PC-9 (cell line): ENCODE measurements at regions not wholly inside any gene's neighbourhood (a gene's known extent, or its start where the extent isn't known, plus 50 kb on each side); places are given as distances from the start of the nearest gene placed in this dataset.

ENCODE experiments used
- BruUV-seq: library from RNA; stranded (reverse); fragments of 400-500 nt; replicated peaks from 2 replicates; lab custom pipeline; 2021; lab: Mats Ljungman, UMichigan
- CTCF ChIA-PET: fragments of 300-600 bp; sonication (Branson Sonifier 250); formaldehyde crosslinking; loops from one replicate; lab custom pipeline; 2022; ENCODE audit warnings: antibody characterized with exemption; lab: Charles Lee
- POLR2A ChIA-PET: fragments of 300-600 bp; sonication (Branson Sonifier 250); formaldehyde crosslinking; loops from one replicate; lab custom pipeline; 2022; ENCODE audit warnings: antibody characterized with exemption; ENCODE audit not compliant: unreplicated experiment; lab: Charles Lee
- DNase-seq, 2 experiments: peaks; one replicate each; pipeline versions ENCODE4 v3.0.0 to v3.0.0-alpha.2; 2015 to 2022; ENCODE audit warnings: mixed read lengths in 1 of 2
- H2AFZ ChIP-seq: fragments of 200-600 bp; sonication (generic); 2 replicates; pipeline ENCODE4 v1.8.1; 2017; ENCODE audit warnings: antibody characterized with exemption
- H3F3A ChIP-seq: fragments of 200-600 bp; sonication (generic); 2 replicates; pipeline ENCODE4 v1.8.1; 2017; ENCODE audit warnings: antibody characterized with exemption, mild to moderate bottlenecking, low read depth; ENCODE audit not compliant: insufficient read depth
- H3K27ac ChIP-seq: fragments of 200-600 bp; sonication (generic); 2 replicates; pipeline ENCODE4 v1.6.1; 2016; ENCODE audit warnings: mixed run types
- H3K27me3 ChIP-seq: fragments of 200-600 bp; sonication (generic); 2 replicates; pipeline ENCODE4 v1.6.1; 2016; ENCODE audit warnings: low read depth, mixed run types; ENCODE audit not compliant: insufficient read depth
- H3K36me3 ChIP-seq: fragments of 200-600 bp; sonication (generic); 2 replicates; pipeline ENCODE4 v1.6.1; 2016; ENCODE audit warnings: low read depth, mixed run types
- H3K4me1 ChIP-seq: fragments of 200-600 bp; sonication (generic); replicated peaks from 2 replicates; pipeline ENCODE4 v1.6.1; 2016; ENCODE audit warnings: mixed run types; ENCODE audit not compliant: insufficient read depth
- H3K4me2 ChIP-seq: fragments of 200-600 bp; sonication (generic); 2 replicates; pipeline ENCODE4 v1.6.1; 2017; ENCODE audit warnings: mixed run types
- H3K4me3 ChIP-seq: fragments of 200-600 bp; sonication (generic); 2 replicates; pipeline ENCODE4 v1.6.1; 2016; ENCODE audit warnings: mixed run types
- H3K79me2 ChIP-seq: fragments of 200-600 bp; sonication (generic); 2 replicates; pipeline ENCODE4 v1.6.1; 2017; ENCODE audit warnings: low read depth, mixed run types
- H3K9me2 ChIP-seq: fragments of 200-600 bp; sonication (generic); 2 replicates; pipeline ENCODE4 v1.8.1; 2017; ENCODE audit warnings: mild to moderate bottlenecking; ENCODE audit not compliant: insufficient read depth
- H3K9me3 ChIP-seq: fragments of 200-600 bp; sonication (generic); 2 replicates; pipeline ENCODE4 v1.8.1; 2016; ENCODE audit warnings: low read depth; ENCODE audit not compliant: insufficient read depth
- H4K20me1 ChIP-seq: fragments of 200-600 bp; sonication (generic); 2 replicates; pipeline ENCODE4 v1.8.1; 2017; ENCODE audit not compliant: insufficient read depth
- EZH2 ChIP-seq: fragments of 200-600 bp; sonication (generic); IDR thresholded peaks from 2 replicates; pipeline ENCODE4 v1.8.0; 2017; ENCODE audit warnings: antibody characterized with exemption, low read depth
- intact Hi-C: fragments of 100-400 bp; cut with micrococcal nuclease; formaldehyde crosslinking; loops from one replicate; pipeline ENCODE4 v1.10.0; 2022; ENCODE audit not compliant: unreplicated experiment
- TF ChIP-seq, protein P1 (sequence below): fragments of 200-600 bp; sonication (generic); conservative IDR thresholded peaks from 2 replicates; pipeline ENCODE4 v1.6.1; 2017; ENCODE audit warnings: mixed run types, antibody characterized with exemption, mild to moderate bottlenecking, moderate library complexity

DNA sequence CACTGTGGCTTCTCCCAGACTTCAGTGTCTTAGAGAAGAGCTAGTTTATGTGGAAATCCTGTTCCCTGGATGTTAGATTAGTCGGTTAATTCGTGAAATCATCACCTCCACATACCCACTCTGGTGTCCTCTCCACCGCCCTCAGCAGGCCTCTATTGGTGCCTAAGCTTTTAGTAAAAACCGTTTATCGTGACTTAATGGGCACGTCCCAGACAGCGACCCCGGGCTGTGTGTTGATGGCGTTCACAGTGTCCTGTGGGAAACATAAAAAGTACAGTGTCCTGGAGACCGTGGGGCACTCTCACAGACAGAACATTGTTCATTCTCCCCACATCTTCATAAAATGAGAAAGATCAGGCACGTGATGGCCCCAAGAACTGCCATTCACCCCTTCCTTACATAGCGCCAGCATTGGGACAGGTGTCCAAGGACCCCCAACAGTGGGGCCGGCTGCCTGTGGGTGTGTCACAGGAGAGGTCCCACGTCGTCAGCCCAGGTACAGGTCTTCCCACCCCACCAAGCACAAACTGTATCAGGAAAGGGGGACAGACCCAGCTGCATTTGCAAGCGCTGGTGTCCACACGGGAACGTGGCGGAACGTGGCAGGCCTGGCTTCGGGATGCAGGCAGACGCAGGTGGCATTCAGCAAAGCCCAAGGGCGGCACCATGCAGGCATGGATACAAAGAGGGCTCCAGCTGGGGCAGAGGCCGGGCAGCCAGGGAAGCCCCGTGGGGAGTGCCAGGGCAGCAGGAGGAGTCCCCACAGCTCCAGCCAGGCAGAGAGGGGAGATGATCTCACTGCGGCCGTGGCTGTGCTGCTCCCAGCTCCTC lies 237.7 kb downstream of the DLL1 start:
- intact Hi-C loops, result no loop called here
- no peak overlapping the region for H3K27ac ChIP-seq
- peaks cover 48% of the 10 kb centered on the region for H3K27me3 ChIP-seq
- no peak overlapping the region for H3K4me2 ChIP-seq
- TF ChIP-seq EZH2, result no peak
- TF ChIP-seq, protein P1, sequence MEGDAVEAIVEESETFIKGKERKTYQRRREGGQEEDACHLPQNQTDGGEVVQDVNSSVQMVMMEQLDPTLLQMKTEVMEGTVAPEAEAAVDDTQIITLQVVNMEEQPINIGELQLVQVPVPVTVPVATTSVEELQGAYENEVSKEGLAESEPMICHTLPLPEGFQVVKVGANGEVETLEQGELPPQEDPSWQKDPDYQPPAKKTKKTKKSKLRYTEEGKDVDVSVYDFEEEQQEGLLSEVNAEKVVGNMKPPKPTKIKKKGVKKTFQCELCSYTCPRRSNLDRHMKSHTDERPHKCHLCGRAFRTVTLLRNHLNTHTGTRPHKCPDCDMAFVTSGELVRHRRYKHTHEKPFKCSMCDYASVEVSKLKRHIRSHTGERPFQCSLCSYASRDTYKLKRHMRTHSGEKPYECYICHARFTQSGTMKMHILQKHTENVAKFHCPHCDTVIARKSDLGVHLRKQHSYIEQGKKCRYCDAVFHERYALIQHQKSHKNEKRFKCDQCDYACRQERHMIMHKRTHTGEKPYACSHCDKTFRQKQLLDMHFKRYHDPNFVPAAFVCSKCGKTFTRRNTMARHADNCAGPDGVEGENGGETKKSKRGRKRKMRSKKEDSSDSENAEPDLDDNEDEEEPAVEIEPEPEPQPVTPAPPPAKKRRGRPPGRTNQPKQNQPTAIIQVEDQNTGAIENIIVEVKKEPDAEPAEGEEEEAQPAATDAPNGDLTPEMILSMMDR, result no peak
- H3K79me2 ChIP-seq, result no peaks in the 10 kb centered on the region
- no peak overlapping the region for H2AFZ ChIP-seq
- no TSS peak for BruUV-seq
- DNase-seq, result no peak
- no peaks in the 10 kb centered on the region for H3K4me1 ChIP-seq
- H3K4me3 ChIP-seq, result no peak overlapping the region
- H3K36me3 ChIP-seq, result no peaks in the 10 kb centered on the region
- POLR2A ChIA-PET, result no interaction called here
- no peaks in the 10 kb centered on the region for H3F3A ChIP-seq
- CTCF ChIA-PET, result no interaction called here
- no peaks in the 10 kb centered on the region for H4K20me1 ChIP-seq
- no peaks in the 10 kb centered on the region for H3K9me3 ChIP-seq
- H3K9me2 ChIP-seq, result no peaks in the 10 kb centered on the region

DNA sequence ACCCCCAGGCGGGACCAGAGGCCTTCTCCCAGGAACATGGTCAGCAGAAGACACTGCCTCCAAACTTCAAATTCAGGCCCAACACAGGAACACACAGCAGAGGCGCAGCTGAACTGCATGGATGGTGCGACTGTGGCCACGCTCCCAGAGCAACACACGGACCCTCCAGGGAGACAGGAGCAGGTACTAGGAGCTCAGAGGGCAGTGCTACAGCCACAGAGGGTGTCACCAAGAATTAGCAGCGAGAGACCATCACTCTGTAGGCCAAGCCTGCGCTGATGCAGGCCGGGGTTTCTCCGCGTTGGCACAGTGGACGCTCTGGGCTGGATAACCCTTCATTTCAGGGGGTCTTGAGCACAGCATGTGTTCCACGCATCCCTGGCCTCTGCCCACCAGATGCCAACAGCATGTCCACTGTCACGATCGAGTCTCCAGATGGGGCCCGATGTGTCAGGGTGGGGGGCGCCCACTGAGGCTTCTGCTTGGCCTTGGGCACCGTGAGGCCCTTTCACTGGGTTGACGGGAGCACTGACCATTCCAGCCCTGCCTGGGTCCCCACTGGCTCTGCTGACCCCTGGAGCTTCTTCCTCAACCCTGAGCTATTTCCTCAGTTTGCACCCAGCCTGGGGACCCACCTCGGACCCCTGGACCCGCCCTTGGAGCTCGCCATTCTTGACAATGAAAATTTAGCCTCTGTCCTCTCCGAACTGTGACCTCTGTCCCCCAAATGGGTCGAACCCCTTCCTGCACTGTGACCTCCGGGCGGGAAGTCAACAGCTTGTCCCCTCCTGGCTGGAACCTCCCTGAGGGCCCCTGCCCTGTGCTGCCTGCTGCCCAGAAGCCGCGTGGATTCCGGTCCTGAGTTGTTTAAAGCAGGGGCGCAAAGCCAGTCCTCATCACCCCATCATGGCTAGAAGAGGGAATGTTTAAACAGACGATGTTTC lies 239.4 kb downstream of the DLL1 start:
- TF ChIP-seq EZH2, result no peak
- TF ChIP-seq, protein P1, result no peak
- Histone ChIP-seq H3K4me1 (no peaks in the 10 kb centered on the region), H3F3A (no peaks in the 10 kb centered on the region), H3K36me3 (no peaks in the 10 kb centered on the region), H2AFZ (no peak overlapping the region), H3K79me2 (no peaks in the 10 kb centered on the region), H3K4me3 (no peak overlapping the region), H3K27me3 (peaks cover 58% of the 10 kb centered on the region), H3K4me2 (no peak overlapping the region), H3K9me2 (no peaks in the 10 kb centered on the region), H3K27ac (no peak overlapping the region), H3K9me3 (no peaks in the 10 kb centered on the region), H4K20me1 (no peaks in the 10 kb centered on the region)
- intact Hi-C loops, result no loop called here
- no peak for DNase-seq
- ChIA-PET POLR2A (no interaction called here), CTCF (no interaction called here)
- BruUV-seq, result no TSS peak

DNA sequence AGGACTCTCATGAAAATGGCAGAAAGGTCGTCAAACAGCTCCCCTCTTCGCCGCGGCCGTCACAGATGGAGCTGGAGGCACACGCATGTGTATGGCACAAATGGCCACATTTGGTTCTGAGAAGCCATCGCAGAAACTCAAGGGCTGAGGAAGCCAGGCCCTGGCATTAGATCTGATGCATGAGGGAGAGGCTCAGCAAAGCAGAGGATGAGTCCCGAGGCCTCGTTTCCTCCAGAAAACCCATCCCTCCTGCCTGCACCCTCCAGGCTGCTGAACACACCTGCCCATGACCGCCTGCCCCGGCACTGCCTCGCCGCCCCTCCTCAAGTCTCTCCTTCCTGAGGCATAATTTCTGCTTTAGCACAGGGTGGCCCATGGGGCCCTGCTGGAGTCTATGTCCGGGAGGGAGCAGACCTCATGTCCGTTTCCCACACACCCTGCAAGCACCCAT lies 240.3 kb downstream of the DLL1 start:
- H3K27ac ChIP-seq, result no peak overlapping the region
- TF ChIP-seq, protein P1, result no peak
- no peak for TF ChIP-seq EZH2
- no peaks in the 10 kb centered on the region for H4K20me1 ChIP-seq
- H3K4me1 ChIP-seq, result no peaks in the 10 kb centered on the region
- H3K4me2 ChIP-seq, result no peak overlapping the region
- no TSS peak for BruUV-seq
- no peaks in the 10 kb centered on the region for H3K79me2 ChIP-seq
- intact Hi-C loops, result no loop called here
- CTCF ChIA-PET, result no interaction called here
- no peaks in the 10 kb centered on the region for H3K36me3 ChIP-seq
- H3K4me3 ChIP-seq, result no peak overlapping the region
- H3K9me2 ChIP-seq, result no peaks in the 10 kb centered on the region
- DNase-seq, result no peak
- POLR2A ChIA-PET, result no interaction called here
- peaks cover 60% of the 10 kb centered on the region for H3K27me3 ChIP-seq
- H3F3A ChIP-seq, result no peaks in the 10 kb centered on the region
- H3K9me3 ChIP-seq, result no peaks in the 10 kb centered on the region
- no peak overlapping the region for H2AFZ ChIP-seq
